ENCODE measurements at regions not wholly inside any gene's neighbourhood (a gene's known extent, or its start where the extent isn't known, plus 50 kb on each side); places are given as distances from the start of the nearest gene placed in this dataset.

GRCh38 chr7:69173846-69174245 is 424.4 kb upstream of the AUTS2 start:
- DNase-seq (ENCODE audit: low spot score): no peak
- peaks cover 33% of the 10 kb centered on the region for H3K9me3 Mint-ChIP-seq (ENCODE audit: unreplicated experiment)
- no peaks in the 10 kb centered on the region for H3K4me1 Mint-ChIP-seq (ENCODE audit: unreplicated experiment)
- H3K36me3 Mint-ChIP-seq (ENCODE audit: low read depth, unreplicated experiment): no peaks in the 10 kb centered on the region
- H3K27me3 Mint-ChIP-seq (ENCODE audit: unreplicated experiment): peaks cover 11% of the 10 kb centered on the region
- no peak overlapping the region for H3K27ac Mint-ChIP-seq (ENCODE audit: unreplicated experiment)
- no peak overlapping the region for H3K4me3 Mint-ChIP-seq (ENCODE audit: unreplicated experiment)
- no peak for TF ChIP-seq CTCF (IDR thresholded peaks at IDR 0.05; ENCODE audit: unreplicated experiment)

GRCh38 chr7:69176841-69177240 is 421.4 kb upstream of the AUTS2 start:
- Mint-ChIP-seq H3K4me3 (ENCODE audit: unreplicated experiment) (no peak overlapping the region), H3K9me3 (ENCODE audit: unreplicated experiment) (peaks cover 23% of the 10 kb centered on the region)

GRCh38 chr7:69177461-69177861 is 420.8 kb upstream of the AUTS2 start:
- no peak for DNase-seq (ENCODE audit: low spot score)
- H3K9me3 Mint-ChIP-seq (ENCODE audit: unreplicated experiment): peaks cover 21% of the 10 kb centered on the region
- peaks cover 2% of the 10 kb centered on the region for H3K27me3 Mint-ChIP-seq (ENCODE audit: unreplicated experiment)
- no peak for TF ChIP-seq CTCF (IDR thresholded peaks at IDR 0.05; ENCODE audit: unreplicated experiment)
- no peaks in the 10 kb centered on the region for H3K4me1 Mint-ChIP-seq (ENCODE audit: unreplicated experiment)
- H3K27ac Mint-ChIP-seq (ENCODE audit: unreplicated experiment): no peak overlapping the region
- H3K4me3 Mint-ChIP-seq (ENCODE audit: unreplicated experiment): no peak overlapping the region
- no peaks in the 10 kb centered on the region for H3K36me3 Mint-ChIP-seq (ENCODE audit: low read depth, unreplicated experiment)

More at GRCh38 chr7:69176841-69177240, 421.4 kb upstream of the AUTS2 start:
- Mint-ChIP-seq H3K4me1 (ENCODE audit: unreplicated experiment) (no peaks in the 10 kb centered on the region), H3K36me3 (ENCODE audit: low read depth, unreplicated experiment) (no peaks in the 10 kb centered on the region), H3K27ac (ENCODE audit: unreplicated experiment) (no peak overlapping the region), H3K27me3 (ENCODE audit: unreplicated experiment) (peaks cover 3% of the 10 kb centered on the region)
- no peak for DNase-seq (ENCODE audit: low spot score)
- TF ChIP-seq CTCF (IDR thresholded peaks at IDR 0.05; ENCODE audit: unreplicated experiment): no peak

- TF ChIP-seq CTCF (IDR thresholded peaks at IDR 0.05; ENCODE audit: unreplicated experiment): no peak
- no peak for DNase-seq (ENCODE audit: low spot score)
- Mint-ChIP-seq H3K36me3 (ENCODE audit: low read depth, unreplicated experiment) (no peaks in the 10 kb centered on the region), H3K27ac (ENCODE audit: unreplicated experiment) (no peak overlapping the region), H3K4me3 (ENCODE audit: unreplicated experiment) (no peak overlapping the region), H3K9me3 (ENCODE audit: unreplicated experiment) (peaks cover 17% of the 10 kb centered on the region), H3K27me3 (ENCODE audit: unreplicated experiment) (peaks cover 2% of the 10 kb centered on the region), H3K4me1 (ENCODE audit: unreplicated experiment) (no peaks in the 10 kb centered on the region)
Observed at GRCh38 chr7:69177941-69178494, 420.3 kb upstream of the AUTS2 start.

GRCh38 chr7:69180662-69181061 is 417.6 kb upstream of the AUTS2 start:
- no peak overlapping the region for H3K27ac Mint-ChIP-seq (ENCODE audit: unreplicated experiment)
- no peak for DNase-seq (ENCODE audit: low spot score)
- no peaks in the 10 kb centered on the region for H3K36me3 Mint-ChIP-seq (ENCODE audit: low read depth, unreplicated experiment)
- peaks cover 2% of the 10 kb centered on the region for H3K27me3 Mint-ChIP-seq (ENCODE audit: unreplicated experiment)
- H3K9me3 Mint-ChIP-seq (ENCODE audit: unreplicated experiment): peaks cover 14% of the 10 kb centered on the region
- no peak overlapping the region for H3K4me3 Mint-ChIP-seq (ENCODE audit: unreplicated experiment)
- H3K4me1 Mint-ChIP-seq (ENCODE audit: unreplicated experiment): no peaks in the 10 kb centered on the region
- TF ChIP-seq CTCF (IDR thresholded peaks at IDR 0.05; ENCODE audit: unreplicated experiment): no peak
